Type B pancreatic cell (in vitro differentiated cells): ENCODE measurements at regions not wholly inside any gene's neighbourhood (a gene's known extent, or its start where the extent isn't known, plus 50 kb on each side); places are given as distances from the start of the nearest gene placed in this dataset.

Source experiments
- DNase-seq: peaks from one replicate; pipeline ENCODE4 v3.0.0; 2021; ENCODE audit warnings: mixed read lengths; ENCODE audit not compliant: unreplicated experiment; ENCODE audit errors: extremely low spot score
- H3K27ac Mint-ChIP-seq: 2 replicates; pipeline ENCODE4 v1.8.0; 2021; ENCODE audit warnings: mild to moderate bottlenecking, mixed read lengths
- H3K27me3 Mint-ChIP-seq: 2 replicates; pipeline ENCODE4 v1.8.0; 2021; ENCODE audit warnings: mixed read lengths
- H3K36me3 Mint-ChIP-seq: 2 replicates; pipeline ENCODE4 v1.8.0; 2021; ENCODE audit warnings: mixed read lengths
- H3K4me1 Mint-ChIP-seq: one replicate; pipeline ENCODE4 v1.8.0; 2021; ENCODE audit warnings: mixed read lengths; ENCODE audit not compliant: unreplicated experiment
- H3K4me3 Mint-ChIP-seq: 2 replicates; pipeline ENCODE4 v1.8.0; 2021; ENCODE audit warnings: mild to moderate bottlenecking, mixed read lengths
- H3K9me3 Mint-ChIP-seq: 2 replicates; pipeline ENCODE4 v1.8.0; 2021; ENCODE audit warnings: mixed read lengths
- CTCF ChIP-seq: fragments of 200-600 bp; sonication (generic); conservative IDR thresholded peaks from 2 replicates; pipeline ENCODE4 v1.5.0; 2021; ENCODE audit warnings: antibody characterized with exemption, mild to moderate bottlenecking

GRCh38 chr16:79293836-79294460 lies 306.6 kb downstream of the MAF start:
- peaks cover 11% of the 10 kb centered on the region for H3K27me3 Mint-ChIP-seq
- TF ChIP-seq CTCF = no peak
- H3K27ac Mint-ChIP-seq = no peak overlapping the region
- H3K36me3 Mint-ChIP-seq = no peaks in the 10 kb centered on the region
- peaks cover 17% of the 10 kb centered on the region for H3K4me1 Mint-ChIP-seq
- no peaks in the 10 kb centered on the region for H3K9me3 Mint-ChIP-seq
- no peak for DNase-seq
- H3K4me3 Mint-ChIP-seq = no peak overlapping the region

GRCh38 chr16:79288066-79288465 lies 312.5 kb downstream of the MAF start:
- TF ChIP-seq CTCF = no peak
- Mint-ChIP-seq H3K4me1 (peaks cover 7% of the 10 kb centered on the region), H3K27me3 (peaks cover 3% of the 10 kb centered on the region), H3K9me3 (peaks cover 4% of the 10 kb centered on the region), H3K27ac (no peak overlapping the region), H3K36me3 (no peaks in the 10 kb centered on the region), H3K4me3 (no peak overlapping the region)
- no peak for DNase-seq

GRCh38 chr16:79287424-79287917 lies 313.1 kb downstream of the MAF start:
- peaks cover 4% of the 10 kb centered on the region for H3K9me3 Mint-ChIP-seq
- H3K36me3 Mint-ChIP-seq = no peaks in the 10 kb centered on the region
- no peak overlapping the region for H3K4me3 Mint-ChIP-seq
- peaks cover 7% of the 10 kb centered on the region for H3K4me1 Mint-ChIP-seq
- no peak for TF ChIP-seq CTCF
- H3K27me3 Mint-ChIP-seq = peaks cover 3% of the 10 kb centered on the region
- H3K27ac Mint-ChIP-seq = no peak overlapping the region
- DNase-seq = no peak

GRCh38 chr16:79286646-79287423 lies 313.7 kb downstream of the MAF start:
- DNase-seq = no peak
- H3K9me3 Mint-ChIP-seq = peaks cover 4% of the 10 kb centered on the region
- H3K36me3 Mint-ChIP-seq = no peaks in the 10 kb centered on the region

GRCh38 chr16:79284766-79285165 lies 315.8 kb downstream of the MAF start:
- no peaks in the 10 kb centered on the region for H3K36me3 Mint-ChIP-seq
- H3K27me3 Mint-ChIP-seq = peaks cover 12% of the 10 kb centered on the region
- no peak overlapping the region for H3K27ac Mint-ChIP-seq
- peaks cover 7% of the 10 kb centered on the region for H3K4me1 Mint-ChIP-seq
- peaks cover 4% of the 10 kb centered on the region for H3K9me3 Mint-ChIP-seq
- no peak for TF ChIP-seq CTCF
- no peak for DNase-seq
- H3K4me3 Mint-ChIP-seq = no peak overlapping the region

More at GRCh38 chr16:79286646-79287423, 313.7 kb downstream of the MAF start:
- H3K4me3 Mint-ChIP-seq = no peak overlapping the region
- H3K27me3 Mint-ChIP-seq = peaks cover 3% of the 10 kb centered on the region
- no peak overlapping the region for H3K27ac Mint-ChIP-seq
- no peak for TF ChIP-seq CTCF
- H3K4me1 Mint-ChIP-seq = peaks cover 7% of the 10 kb centered on the region
